HEK293T (cell line): ENCODE measurements at regions not wholly inside any gene's neighbourhood (a gene's known extent, or its start where the extent isn't known, plus 50 kb on each side); places are given as distances from the start of the nearest gene placed in this dataset.

Source experiments
- CTCF ChIA-PET: fragments of 350-600 bp; formaldehyde crosslinking; extraction: SDS; loops from one replicate; lab custom pipeline; 2021; ENCODE audit warnings: antibody characterized with exemption, inconsistent platforms; lab: Yijun Ruan, JAX
- POLR2A ChIA-PET: fragments of 350-600 bp; formaldehyde crosslinking; extraction: SDS; loops from one replicate; lab custom pipeline; 2020; ENCODE audit warnings: antibody characterized with exemption, inconsistent platforms; lab: Yijun Ruan, JAX
- DNase-seq: peaks from one replicate; pipeline ENCODE4 v3.0.0; 2012; ENCODE audit warnings: mixed read lengths; ENCODE audit errors: extremely low spot score
- ARNT ChIP-seq: fragments of 450-650 bp; IDR thresholded peaks from 2 replicates; pipeline ENCODE4 v1.6.1; 2017; ENCODE audit warnings: mild to moderate bottlenecking
- BHLHE40 ChIP-seq: fragments of 450-650 bp; IDR thresholded peaks from 2 replicates; pipeline ENCODE4 v1.6.1; 2016; ENCODE audit warnings: mild to moderate bottlenecking, moderate library complexity, borderline replicate concordance
- CTBP1 ChIP-seq: fragments of 450-650 bp; IDR thresholded peaks from 2 replicates; pipeline ENCODE4 v1.6.1; 2016; ENCODE audit warnings: borderline replicate concordance
- ELF4 ChIP-seq: fragments of 450-650 bp; IDR thresholded peaks from 2 replicates; pipeline ENCODE4 v1.6.1; 2017; ENCODE audit warnings: antibody characterized with exemption
- FOXA1 ChIP-seq: fragments of 450-650 bp; IDR thresholded peaks from 2 replicates; pipeline ENCODE4 v1.6.1; 2016; ENCODE audit warnings: mild to moderate bottlenecking
- FOXK2 ChIP-seq: fragments of 450-650 bp; IDR thresholded peaks from 2 replicates; pipeline ENCODE4 v1.6.1; 2016; ENCODE audit warnings: mild to moderate bottlenecking
- FOXM1 ChIP-seq: fragments of 450-650 bp; IDR thresholded peaks from 2 replicates; pipeline ENCODE4 v1.6.1; 2017; ENCODE audit warnings: mild to moderate bottlenecking, borderline replicate concordance
- HDGF ChIP-seq: fragments of 450-650 bp; IDR thresholded peaks from 2 replicates; pipeline ENCODE4 v1.6.1; 2017; ENCODE audit warnings: antibody characterized with exemption, borderline replicate concordance
- L3MBTL2 ChIP-seq: fragments of 450-650 bp; conservative IDR thresholded peaks from 2 replicates; pipeline ENCODE4 v1.6.1; 2016; ENCODE audit warnings: mild to moderate bottlenecking
- LEF1 ChIP-seq: fragments of 450-650 bp; IDR thresholded peaks from 2 replicates; pipeline ENCODE4 v1.6.1; 2017; ENCODE audit warnings: mild to moderate bottlenecking, borderline replicate concordance
- NFRKB ChIP-seq: fragments of 450-650 bp; IDR thresholded peaks from 2 replicates; pipeline ENCODE4 v1.6.1; 2016; ENCODE audit warnings: mild to moderate bottlenecking, moderate library complexity
- PKNOX1 ChIP-seq: fragments of 450-650 bp; IDR thresholded peaks from 2 replicates; pipeline ENCODE4 v1.6.1; 2016
- SP1 ChIP-seq: fragments of 450-650 bp; IDR thresholded peaks from 2 replicates; pipeline ENCODE4 v1.6.1; 2017
- SUZ12 ChIP-seq: fragments of 450-650 bp; IDR thresholded peaks from 2 replicates; pipeline ENCODE4 v1.6.1; 2016; ENCODE audit warnings: mild to moderate bottlenecking
- TARDBP ChIP-seq: fragments of 450-650 bp; IDR thresholded peaks from 2 replicates; pipeline ENCODE4 v1.6.1; 2016
- ZNF384 ChIP-seq: fragments of 450-650 bp; IDR thresholded peaks from 2 replicates; pipeline ENCODE4 v1.6.1; 2016

GRCh38 chr1:189274267-189274666 is 1203.4 kb downstream of the BRINP3 start:
- no peak for TF ChIP-seq CTBP1
- TF ChIP-seq ZNF384 = no peak
- TF ChIP-seq ARNT = no peak
- TF ChIP-seq FOXA1 = no peak
- ChIA-PET POLR2A (no interaction called here), CTCF (no interaction called here)
- no peak for DNase-seq

DNA sequence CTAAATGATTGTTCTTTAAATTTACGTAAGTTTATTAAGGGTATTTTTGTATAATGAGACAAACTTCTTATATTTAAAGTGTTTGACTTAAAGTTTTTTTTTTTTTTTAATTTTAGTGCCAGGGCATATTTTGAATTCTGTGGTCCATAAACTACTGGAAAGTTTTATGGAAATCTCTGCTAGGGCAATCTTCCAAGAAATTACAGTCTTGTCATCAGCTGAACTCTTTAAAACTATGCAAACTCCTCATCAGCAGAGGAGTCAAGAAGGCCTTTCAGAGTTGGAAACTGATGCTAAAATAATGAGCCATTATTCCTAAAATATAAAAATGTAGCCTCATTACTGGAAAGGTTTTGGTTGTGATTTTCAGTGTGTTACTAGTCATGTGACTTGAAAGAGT is 1201.9 kb downstream of the BRINP3 start:
- POLR2A ChIA-PET = no interaction called here
- no peak for DNase-seq
- CTCF ChIA-PET = no interaction called here
- TF ChIP-seq LEF1 (no peak), FOXK2 (no peak), CTBP1 (no peak), FOXA1 (no peak), HDGF (no peak), ZNF384 (no peak), SUZ12 (no peak), FOXM1 (no peak), ELF4 (no peak), TARDBP (no peak)

DNA sequence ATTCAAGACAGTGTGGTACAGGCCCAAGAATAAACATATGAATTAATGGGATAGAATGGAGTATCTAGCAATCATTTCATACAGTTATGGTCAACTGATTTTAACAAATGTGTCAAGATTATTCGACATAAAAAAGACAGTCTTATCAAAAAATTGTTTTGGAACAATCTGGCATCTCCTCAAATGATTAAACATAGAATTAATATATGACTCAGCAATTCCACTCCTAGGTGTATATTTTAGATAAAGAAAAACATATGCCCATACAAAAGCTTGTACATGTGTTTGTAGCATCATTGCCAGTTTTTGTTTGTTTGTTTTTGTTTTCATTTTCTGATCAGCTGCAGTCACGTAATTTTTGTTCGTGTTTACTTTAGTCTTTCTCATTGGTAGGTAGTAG is 1188.3 kb downstream of the BRINP3 start:
- DNase-seq = no peak
- no peak for TF ChIP-seq L3MBTL2
- no peak for TF ChIP-seq ARNT
- TF ChIP-seq BHLHE40 = no peak
- no peak for TF ChIP-seq ZNF384
- no peak for TF ChIP-seq HDGF
- TF ChIP-seq PKNOX1 = no peak
- no peak for TF ChIP-seq TARDBP
- TF ChIP-seq SP1 = no peak
- TF ChIP-seq CTBP1 = no peak
- TF ChIP-seq LEF1 = no peak
- TF ChIP-seq FOXK2 = no peak
- TF ChIP-seq FOXM1 = no peak
- CTCF ChIA-PET = no interaction called here
- POLR2A ChIA-PET = no interaction called here

GRCh38 chr1:189301235-189301634 is 1176.4 kb downstream of the BRINP3 start:
- ChIA-PET POLR2A (no interaction called here), CTCF (no interaction called here)
- TF ChIP-seq SUZ12 (no peak), PKNOX1 (no peak), ELF4 (no peak), TARDBP (no peak), CTBP1 (no peak), FOXA1 (no peak), L3MBTL2 (no peak), FOXK2 (no peak), FOXM1 (no peak), ARNT (no peak), BHLHE40 (no peak)
- DNase-seq = no peak

- no peak for DNase-seq
- no peak for TF ChIP-seq CTBP1
- no peak for TF ChIP-seq ZNF384
- TF ChIP-seq FOXK2 = no peak
- TF ChIP-seq BHLHE40 = no peak
- no peak for TF ChIP-seq PKNOX1
- TF ChIP-seq FOXA1 = no peak
- no peak for TF ChIP-seq ARNT
- TF ChIP-seq FOXM1 = no peak
- no peak for TF ChIP-seq SP1
- no peak for TF ChIP-seq HDGF
- TF ChIP-seq ELF4 = no peak
- no peak for TF ChIP-seq SUZ12
- CTCF ChIA-PET = no interaction called here
- POLR2A ChIA-PET = no interaction called here
These were observed 1172.4 kb downstream of the BRINP3 start for GRCh38 chr1:189305279-189305678.

DNA sequence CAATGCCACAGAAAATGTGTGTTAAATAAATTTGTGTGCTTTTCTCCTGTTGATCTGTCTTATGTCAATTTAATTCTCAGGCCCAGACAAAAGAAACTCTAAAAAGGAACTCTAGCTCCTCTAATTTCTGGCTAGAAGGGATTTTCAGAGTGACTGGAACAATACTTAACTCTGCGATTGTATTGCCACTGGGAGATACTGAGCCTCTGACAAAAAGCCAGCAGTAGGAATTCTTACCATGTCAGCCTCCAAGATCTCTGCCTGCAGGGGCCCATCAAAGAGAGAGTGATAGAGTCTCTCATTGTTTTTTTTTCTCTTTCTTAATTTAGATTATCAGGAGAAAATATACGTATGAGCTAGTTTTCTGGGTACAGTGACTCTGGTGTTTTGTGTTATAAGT is 1165.7 kb downstream of the BRINP3 start:
- no peak for TF ChIP-seq CTBP1
- no peak for TF ChIP-seq TARDBP
- no peak for TF ChIP-seq L3MBTL2
- no peak for TF ChIP-seq NFRKB
- no peak for DNase-seq
- CTCF ChIA-PET = no interaction called here
- POLR2A ChIA-PET = no interaction called here

- no peak for DNase-seq
- CTCF ChIA-PET = no interaction called here
- no peak for TF ChIP-seq BHLHE40
- TF ChIP-seq FOXK2 = no peak
- TF ChIP-seq FOXA1 = no peak
- TF ChIP-seq ELF4 = no peak
- no peak for TF ChIP-seq LEF1
- TF ChIP-seq NFRKB = no peak
- no peak for TF ChIP-seq ARNT
- no peak for TF ChIP-seq FOXM1
- TF ChIP-seq TARDBP = no peak
- TF ChIP-seq SP1 = no peak
- no peak for TF ChIP-seq L3MBTL2
- POLR2A ChIA-PET = no interaction called here
These were observed 1165.2 kb downstream of the BRINP3 start for GRCh38 chr1:189312499-189312898.
